Activated naive CD8-positive, alpha-beta T cell treated with anti-CD3 and anti-CD28 coated beads, Interleukin-2, amount 10 ng/mL, durations not matched to agents 7 days and 5 days (primary cell): ENCODE measurements at regions not wholly inside any gene's neighbourhood (a gene's known extent, or its start where the extent isn't known, plus 50 kb on each side); places are given as distances from the start of the nearest gene placed in this dataset.

Experiments used
- ATAC-seq: fragments of 150-1000 bp; cut with Tn5 transposase; one replicate; pipeline ENCODE4 v1.10.0; 2021; ENCODE audit warnings: low read depth, moderate library complexity
- POLR2A ChIA-PET: fragments of 350-600 bp; sonication (Branson Sonifier 250); formaldehyde crosslinking; loops from one replicate; lab custom pipeline; 2021; ENCODE audit warnings: antibody characterized with exemption; lab: Charles Lee
- DNase-seq: peaks from one replicate; pipeline ENCODE4 v3.0.0; 2021
- H3K27ac Mint-ChIP-seq: one replicate; pipeline ENCODE4 v1.8.0; 2022; ENCODE audit warnings: mild to moderate bottlenecking, mixed read lengths
- H3K27me3 Mint-ChIP-seq: one replicate; pipeline ENCODE4 v1.8.0; 2022; ENCODE audit warnings: mild to moderate bottlenecking, moderate library complexity, mixed read lengths
- H3K36me3 Mint-ChIP-seq: one replicate; pipeline ENCODE4 v1.8.0; 2021; ENCODE audit warnings: mild to moderate bottlenecking, mixed read lengths
- H3K4me1 Mint-ChIP-seq: one replicate; pipeline ENCODE4 v1.8.0; 2021; ENCODE audit warnings: mixed read lengths
- H3K4me3 Mint-ChIP-seq: one replicate; pipeline ENCODE4 v1.8.0; 2022; ENCODE audit warnings: mild to moderate bottlenecking, moderate library complexity, mixed read lengths
- H3K9me3 Mint-ChIP-seq: one replicate; pipeline ENCODE4 v1.8.0; 2021; ENCODE audit warnings: mixed read lengths

DNA sequence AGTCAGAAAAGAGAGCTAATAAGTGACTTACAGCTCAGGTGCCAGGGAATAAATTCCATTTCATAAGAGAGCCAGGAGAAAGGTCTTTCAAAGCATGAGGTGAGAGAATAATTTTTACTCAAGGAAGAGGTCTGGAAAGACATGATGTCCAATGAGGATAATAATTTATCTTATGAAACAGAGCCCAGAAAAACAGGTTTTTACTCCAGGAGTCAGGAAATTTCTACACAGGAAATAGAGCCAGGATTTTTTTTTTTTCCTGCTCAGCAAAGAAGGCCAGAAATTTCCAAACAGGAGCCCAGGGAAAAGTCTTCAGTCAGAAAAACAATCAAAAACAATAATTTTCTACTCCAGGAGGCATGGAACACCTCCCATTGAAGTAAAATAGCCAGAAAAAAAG is 1185.7 kb upstream of the TSPY4 start:
- POLR2A ChIA-PET = no interaction called here
- no peaks in the 10 kb centered on the region for H3K27me3 Mint-ChIP-seq

DNA sequence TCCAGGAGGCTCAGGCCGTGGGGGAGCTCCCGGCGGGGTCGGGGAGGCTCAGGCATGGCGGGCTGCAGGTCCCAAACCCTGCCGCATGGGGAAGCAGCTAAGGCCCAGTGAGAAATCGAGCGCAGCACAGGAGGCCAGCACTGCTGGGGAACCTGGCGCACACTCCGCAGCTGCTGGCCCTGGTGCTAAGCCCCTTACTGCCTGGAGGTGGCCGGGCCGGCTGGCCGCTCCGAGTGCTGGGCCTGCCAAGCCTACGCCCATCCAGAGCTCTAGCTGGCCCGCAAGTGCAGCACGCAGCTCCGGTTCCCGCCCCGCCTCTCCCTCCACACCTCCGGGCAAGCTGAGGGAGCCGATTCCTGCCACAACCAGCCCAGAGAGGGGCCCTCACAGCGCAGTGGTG is 1208.7 kb upstream of the TSPY4 start:
- DNase-seq (no peak), ATAC-seq (no peak)
- POLR2A ChIA-PET = no interaction called here
- Mint-ChIP-seq H3K4me3 (no peak overlapping the region), H3K27ac (no peak overlapping the region), H3K36me3 (no peaks in the 10 kb centered on the region), H3K9me3 (no peaks in the 10 kb centered on the region), H3K27me3 (no peaks in the 10 kb centered on the region), H3K4me1 (no peaks in the 10 kb centered on the region)

More for the DNA sequence above, 1185.7 kb upstream of the TSPY4 start:
- no peaks in the 10 kb centered on the region for H3K36me3 Mint-ChIP-seq
- H3K27ac Mint-ChIP-seq = no peak overlapping the region
- H3K4me3 Mint-ChIP-seq = no peak overlapping the region
- ATAC-seq = no peak
- no peaks in the 10 kb centered on the region for H3K9me3 Mint-ChIP-seq
- H3K4me1 Mint-ChIP-seq = no peaks in the 10 kb centered on the region
- DNase-seq = no peak

DNA sequence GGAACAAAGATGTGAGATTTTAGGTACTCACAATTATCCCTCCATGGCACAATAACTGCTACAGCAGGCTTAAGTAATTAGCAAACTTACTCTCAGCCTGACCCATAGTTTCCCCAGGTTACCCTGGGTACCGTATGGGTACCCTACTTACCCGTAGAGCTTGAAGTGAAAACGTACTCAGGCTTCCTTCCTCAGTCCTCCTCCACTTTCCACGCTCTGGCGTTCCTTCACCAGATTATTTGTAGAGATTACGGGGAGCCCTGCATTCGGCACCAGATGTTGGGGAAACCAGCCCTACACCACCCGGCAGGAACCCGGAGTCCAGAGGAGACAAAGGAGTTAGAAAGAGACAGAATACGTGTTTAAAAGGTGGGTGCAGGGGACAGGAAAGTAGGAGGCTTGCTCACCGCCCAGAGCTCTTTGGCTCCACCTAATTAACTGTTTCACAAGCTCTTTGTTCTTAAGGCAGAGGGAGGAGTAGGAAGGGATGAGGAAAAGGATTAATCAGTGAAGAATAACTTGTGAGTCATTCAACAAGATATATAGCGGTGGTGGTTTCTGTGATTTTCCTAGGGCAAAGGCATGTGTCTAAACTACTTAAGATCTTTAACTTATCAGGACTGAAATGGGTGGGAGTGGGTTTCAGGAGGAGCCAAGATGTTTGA is 1211.2 kb upstream of the TSPY4 start:
- Mint-ChIP-seq H3K27ac (no peak overlapping the region), H3K36me3 (no peaks in the 10 kb centered on the region), H3K27me3 (no peaks in the 10 kb centered on the region), H3K9me3 (no peaks in the 10 kb centered on the region), H3K4me1 (no peaks in the 10 kb centered on the region), H3K4me3 (no peak overlapping the region)
- DNase-seq (no peak), ATAC-seq (no peak)
- POLR2A ChIA-PET = no interaction called here

DNA sequence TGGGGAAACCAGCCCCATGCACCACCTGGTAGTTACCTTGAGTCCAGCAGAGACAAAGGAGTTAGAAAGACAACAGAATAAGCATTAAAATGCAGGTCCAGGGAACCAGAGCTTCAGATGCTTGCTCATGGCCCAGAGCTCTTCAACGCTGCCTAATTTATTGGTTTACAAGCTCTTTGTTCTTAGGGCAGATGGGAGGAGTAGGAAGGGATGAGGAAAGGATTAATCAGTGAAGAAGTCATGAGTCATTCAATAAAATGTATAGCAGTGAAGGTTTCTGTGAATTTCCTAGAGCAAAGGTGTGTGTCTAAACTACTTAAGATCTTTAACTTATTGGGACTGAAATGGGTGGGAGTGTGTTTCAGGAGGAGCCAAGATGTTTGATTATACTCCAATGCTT is 1210.3 kb upstream of the AMELY start:
- no peaks in the 10 kb centered on the region for H3K4me1 Mint-ChIP-seq
- H3K27me3 Mint-ChIP-seq = no peaks in the 10 kb centered on the region
- no peak for ATAC-seq
- POLR2A ChIA-PET = no interaction called here
- DNase-seq = no peak
- H3K36me3 Mint-ChIP-seq = no peaks in the 10 kb centered on the region
- H3K4me3 Mint-ChIP-seq = no peak overlapping the region
- no peak overlapping the region for H3K27ac Mint-ChIP-seq
- no peaks in the 10 kb centered on the region for H3K9me3 Mint-ChIP-seq

DNA sequence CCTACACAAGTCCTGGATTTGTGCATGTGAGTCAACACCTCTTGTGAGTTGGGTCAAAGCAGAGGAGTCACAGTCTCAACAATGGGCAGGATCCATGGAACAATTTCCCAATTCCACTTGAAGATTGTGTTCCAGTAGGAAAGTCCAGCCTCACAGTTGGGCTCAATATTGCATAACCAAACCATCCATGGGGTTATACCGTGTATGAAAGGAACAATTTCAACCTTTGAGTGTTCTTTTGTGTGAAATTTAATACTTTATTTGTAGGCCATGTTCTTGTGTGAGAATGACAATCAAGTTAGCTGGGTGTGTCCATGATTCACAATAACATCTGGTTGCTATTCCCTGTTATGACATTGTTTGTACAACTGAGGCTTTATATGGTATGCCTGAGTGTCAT is 1182.9 kb upstream of the AMELY start:
- POLR2A ChIA-PET = no interaction called here

DNA sequence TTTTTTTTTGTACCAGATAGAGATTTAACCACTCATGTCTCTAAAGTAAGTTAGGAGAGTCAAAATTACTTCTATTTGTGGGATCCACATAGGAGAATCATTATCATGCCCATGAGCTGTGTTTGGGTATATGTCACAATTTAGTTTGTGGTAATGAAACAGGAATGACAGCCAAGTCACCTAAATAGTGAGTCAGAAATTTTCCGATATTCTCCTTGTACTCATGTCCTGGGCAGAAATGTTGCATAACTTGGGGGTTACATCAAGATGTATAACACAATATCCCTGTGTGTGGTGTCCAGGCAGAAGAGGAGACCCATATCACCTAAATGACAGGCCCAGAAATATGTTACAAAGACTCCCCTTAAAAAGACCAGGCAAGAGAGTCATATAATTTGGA is 1181.4 kb upstream of the AMELY start:
- no peaks in the 10 kb centered on the region for H3K4me1 Mint-ChIP-seq
- H3K4me3 Mint-ChIP-seq = no peak overlapping the region
- H3K27ac Mint-ChIP-seq = no peak overlapping the region
- no peaks in the 10 kb centered on the region for H3K27me3 Mint-ChIP-seq
- ATAC-seq (no peak), DNase-seq (no peak)
- no peaks in the 10 kb centered on the region for H3K9me3 Mint-ChIP-seq
- no peaks in the 10 kb centered on the region for H3K36me3 Mint-ChIP-seq
- POLR2A ChIA-PET = no interaction called here

More for the DNA sequence above, 1182.9 kb upstream of the AMELY start:
- H3K9me3 Mint-ChIP-seq = no peaks in the 10 kb centered on the region
- H3K27ac Mint-ChIP-seq = no peak overlapping the region
- H3K27me3 Mint-ChIP-seq = no peaks in the 10 kb centered on the region
- no peak overlapping the region for H3K4me3 Mint-ChIP-seq
- H3K4me1 Mint-ChIP-seq = no peaks in the 10 kb centered on the region
- ATAC-seq (no peak), DNase-seq (no peak)
- H3K36me3 Mint-ChIP-seq = no peaks in the 10 kb centered on the region

DNA sequence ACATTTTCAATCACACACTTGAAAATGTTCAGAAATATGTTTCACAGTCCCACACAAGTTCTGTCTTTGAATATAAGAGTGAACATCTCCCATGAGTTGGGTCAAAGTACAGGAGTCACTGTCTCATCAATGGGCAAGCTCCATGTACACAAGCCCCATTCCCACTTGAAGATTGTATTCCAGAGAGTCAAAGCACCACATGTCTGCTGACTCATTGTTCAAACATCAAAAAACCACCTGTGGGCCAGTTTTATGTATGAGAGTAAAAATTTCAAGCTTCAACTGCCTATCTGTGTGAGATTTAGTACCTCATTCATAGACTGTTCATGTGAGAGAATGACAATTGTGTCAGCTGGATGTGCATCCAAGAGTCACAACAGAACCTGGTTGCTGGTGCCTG is 1174.4 kb upstream of the AMELY start:
- ATAC-seq = no peak
- Mint-ChIP-seq H3K27me3 (no peaks in the 10 kb centered on the region), H3K9me3 (no peaks in the 10 kb centered on the region), H3K36me3 (no peaks in the 10 kb centered on the region), H3K4me3 (no peak overlapping the region), H3K27ac (no peak overlapping the region), H3K4me1 (no peaks in the 10 kb centered on the region)
- DNase-seq = no peak
- POLR2A ChIA-PET = no interaction called here

DNA sequence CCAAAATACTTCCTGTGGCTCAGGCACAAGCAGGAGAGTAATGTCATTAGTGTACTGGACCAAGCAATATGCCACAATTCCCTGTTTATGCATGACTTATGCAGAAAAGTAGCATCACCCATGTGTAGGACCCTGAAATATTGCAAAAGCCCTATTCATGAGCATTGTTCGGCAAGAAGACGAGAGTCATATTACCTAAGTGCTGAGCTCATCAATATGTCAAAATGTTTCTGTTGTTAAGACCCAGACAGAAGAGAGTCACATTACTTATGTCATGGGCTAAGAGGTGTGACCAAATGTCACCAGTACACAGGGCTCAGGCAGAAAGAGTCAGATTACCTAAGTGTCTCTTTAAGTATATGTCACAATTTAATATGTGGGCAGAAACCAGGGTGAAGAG is 1172.6 kb upstream of the AMELY start:
- Mint-ChIP-seq H3K27ac (no peak overlapping the region), H3K36me3 (no peaks in the 10 kb centered on the region), H3K27me3 (no peaks in the 10 kb centered on the region), H3K4me1 (no peaks in the 10 kb centered on the region), H3K4me3 (no peak overlapping the region), H3K9me3 (no peaks in the 10 kb centered on the region)
- POLR2A ChIA-PET = no interaction called here
- no peak for DNase-seq
- ATAC-seq = no peak

DNA sequence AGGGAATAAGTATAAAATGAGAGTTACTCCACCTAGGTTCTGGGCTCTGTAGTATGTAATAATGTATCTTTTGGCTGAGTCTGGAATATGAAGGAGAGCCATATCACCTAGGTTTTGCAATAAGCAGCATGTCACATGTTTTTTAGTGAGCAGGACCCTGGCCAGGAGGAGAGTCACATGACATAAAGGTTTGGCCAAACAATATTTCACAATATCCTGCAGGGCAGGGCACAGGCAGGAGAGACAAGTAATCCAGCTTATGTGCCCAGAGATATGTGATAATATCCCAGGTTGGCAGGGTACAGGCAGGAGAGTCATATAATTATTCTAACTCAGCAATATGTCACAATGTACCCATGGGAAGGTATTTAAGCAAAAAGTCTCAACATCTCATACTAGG is 1169.6 kb upstream of the AMELY start:
- Mint-ChIP-seq H3K4me1 (no peaks in the 10 kb centered on the region), H3K36me3 (no peaks in the 10 kb centered on the region), H3K9me3 (no peaks in the 10 kb centered on the region), H3K27me3 (no peaks in the 10 kb centered on the region), H3K27ac (no peak overlapping the region), H3K4me3 (no peak overlapping the region)
- POLR2A ChIA-PET = no interaction called here
- DNase-seq (no peak), ATAC-seq (no peak)

DNA sequence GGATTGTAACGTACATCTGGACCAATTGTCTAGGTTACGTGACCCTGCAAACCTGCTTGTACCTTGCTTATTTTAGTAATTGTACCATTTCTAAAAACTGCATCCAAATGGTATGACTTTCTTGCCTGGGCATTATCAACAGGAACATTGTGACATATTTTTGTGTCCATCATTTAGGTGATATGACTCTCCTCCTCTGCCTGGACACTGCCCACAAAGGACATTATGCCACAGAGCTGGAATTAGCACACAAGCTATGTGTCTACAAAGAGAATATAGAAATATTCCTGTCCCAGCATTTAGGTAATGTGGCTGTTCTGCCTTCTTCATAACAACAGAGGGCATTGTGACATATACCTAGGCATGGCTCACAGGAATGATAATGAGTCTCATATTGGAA is 1153.7 kb upstream of the AMELY start:
- no peaks in the 10 kb centered on the region for H3K27me3 Mint-ChIP-seq
- no peaks in the 10 kb centered on the region for H3K9me3 Mint-ChIP-seq
- no peaks in the 10 kb centered on the region for H3K4me1 Mint-ChIP-seq
- H3K36me3 Mint-ChIP-seq = no peaks in the 10 kb centered on the region
- no peak for ATAC-seq
- POLR2A ChIA-PET = no interaction called here
- H3K4me3 Mint-ChIP-seq = no peak overlapping the region
- DNase-seq = no peak
- no peak overlapping the region for H3K27ac Mint-ChIP-seq

DNA sequence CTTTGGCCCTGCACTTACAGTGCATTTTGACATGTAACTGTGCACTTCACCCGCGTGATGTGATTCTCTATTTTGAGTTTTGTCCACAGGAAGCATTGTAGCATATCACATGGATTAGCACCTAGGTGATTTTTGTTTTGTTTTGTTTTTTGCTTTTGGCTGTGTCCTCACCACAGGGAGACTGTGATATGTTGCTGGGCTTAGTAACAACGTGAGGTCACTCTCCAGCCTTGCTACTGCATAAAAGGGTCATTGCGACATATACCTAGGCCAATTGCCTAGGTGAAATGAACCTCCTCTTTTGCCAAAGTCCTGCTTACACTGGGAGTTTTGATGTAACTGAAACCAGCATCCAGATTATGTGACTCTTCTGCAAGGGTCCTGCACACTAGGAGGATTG is 1152.9 kb upstream of the AMELY start:
- Mint-ChIP-seq H3K4me3 (no peak overlapping the region), H3K4me1 (no peaks in the 10 kb centered on the region), H3K9me3 (no peaks in the 10 kb centered on the region), H3K27ac (no peak overlapping the region), H3K27me3 (no peaks in the 10 kb centered on the region), H3K36me3 (no peaks in the 10 kb centered on the region)
- POLR2A ChIA-PET = no interaction called here
- no peak for DNase-seq
- ATAC-seq = no peak

DNA sequence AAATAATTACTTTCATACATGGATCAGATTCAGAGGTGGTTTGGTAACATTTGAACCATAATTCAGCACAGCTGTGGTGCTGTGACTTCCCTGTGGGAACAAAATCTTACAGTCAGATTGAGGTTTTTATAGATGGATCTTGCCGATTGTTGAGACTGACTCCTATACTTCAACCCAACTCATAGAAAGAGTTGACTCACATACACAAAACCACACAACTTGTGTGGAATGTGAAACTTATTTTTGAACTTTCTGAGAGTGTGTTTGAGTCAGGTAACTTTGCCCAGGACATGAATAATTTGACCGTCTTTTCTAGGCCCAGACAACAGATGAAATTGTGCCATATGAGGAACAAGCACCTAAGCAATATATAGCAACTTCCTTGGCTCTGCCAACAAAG is 1152.4 kb upstream of the AMELY start:
- no peaks in the 10 kb centered on the region for H3K36me3 Mint-ChIP-seq
- no peaks in the 10 kb centered on the region for H3K27me3 Mint-ChIP-seq
- POLR2A ChIA-PET = no interaction called here
- no peaks in the 10 kb centered on the region for H3K9me3 Mint-ChIP-seq
- no peak overlapping the region for H3K4me3 Mint-ChIP-seq
- no peaks in the 10 kb centered on the region for H3K4me1 Mint-ChIP-seq
- DNase-seq (no peak), ATAC-seq (no peak)
- no peak overlapping the region for H3K27ac Mint-ChIP-seq

DNA sequence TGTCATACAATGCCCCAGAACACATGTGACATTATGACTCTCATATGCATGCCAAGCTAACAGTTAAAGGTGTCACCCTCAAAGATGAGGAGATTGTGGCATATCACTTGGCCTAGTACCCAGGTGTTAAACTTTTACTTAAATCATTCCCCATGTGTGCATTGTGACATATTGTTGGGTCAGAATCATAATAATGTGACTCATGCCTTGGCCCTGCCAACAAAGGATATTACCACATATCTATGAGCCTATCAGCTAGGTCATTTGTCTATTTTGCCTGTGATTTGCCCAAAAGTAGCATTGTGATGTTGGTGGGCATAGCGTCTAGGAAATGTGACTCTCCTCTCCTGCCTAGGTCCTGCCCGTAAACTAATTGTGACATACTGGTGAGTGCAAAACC is 1147.1 kb upstream of the AMELY start:
- H3K9me3 Mint-ChIP-seq = no peaks in the 10 kb centered on the region
- POLR2A ChIA-PET = no interaction called here
- H3K27me3 Mint-ChIP-seq = no peaks in the 10 kb centered on the region
- ATAC-seq (no peak), DNase-seq (no peak)
- H3K4me3 Mint-ChIP-seq = no peak overlapping the region
- H3K4me1 Mint-ChIP-seq = no peaks in the 10 kb centered on the region
- H3K27ac Mint-ChIP-seq = no peak overlapping the region
- no peaks in the 10 kb centered on the region for H3K36me3 Mint-ChIP-seq

DNA sequence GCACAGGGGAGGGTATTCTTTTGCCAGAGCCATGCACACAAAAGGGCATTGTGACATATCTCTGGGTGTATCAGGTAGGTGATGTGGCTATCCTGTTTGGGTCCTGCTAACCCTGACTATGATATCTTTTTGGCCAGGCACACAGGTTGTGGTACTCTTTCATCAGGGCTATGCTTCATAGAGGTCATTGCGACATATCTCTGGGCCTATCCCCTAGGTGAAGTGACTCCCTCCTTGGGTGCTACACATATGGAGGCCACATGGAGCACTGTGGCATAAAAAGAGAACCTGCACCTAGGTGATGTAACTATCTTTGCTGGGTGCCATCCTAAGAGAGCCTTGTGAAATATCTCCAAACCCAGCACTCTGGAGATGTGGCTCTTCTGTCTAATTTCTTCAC is 1139.8 kb upstream of the AMELY start:
- no peak for ATAC-seq
- no peak overlapping the region for H3K4me3 Mint-ChIP-seq
- POLR2A ChIA-PET = no interaction called here
- H3K36me3 Mint-ChIP-seq = no peaks in the 10 kb centered on the region
- no peaks in the 10 kb centered on the region for H3K4me1 Mint-ChIP-seq
- H3K27me3 Mint-ChIP-seq = no peaks in the 10 kb centered on the region
- H3K9me3 Mint-ChIP-seq = no peaks in the 10 kb centered on the region
- no peak overlapping the region for H3K27ac Mint-ChIP-seq
- no peak for DNase-seq

DNA sequence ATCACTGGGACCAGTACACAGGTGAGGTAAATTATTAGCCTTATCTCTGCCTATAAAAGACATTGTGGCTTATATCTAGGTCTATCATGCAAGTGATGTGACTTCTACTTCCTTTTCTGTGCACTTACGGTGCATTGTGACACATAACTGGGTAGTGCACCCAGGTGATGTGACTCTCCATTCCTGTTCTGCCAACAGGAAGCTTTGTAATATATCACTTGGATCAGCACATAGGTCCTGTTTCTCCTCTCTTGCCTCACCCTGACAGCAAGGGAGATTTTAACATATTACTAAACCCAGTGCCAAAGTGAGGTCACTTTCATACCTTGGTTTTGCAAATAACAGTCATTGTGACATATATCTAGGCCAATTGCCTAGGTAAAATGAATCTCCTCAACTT is 1129.7 kb upstream of the AMELY start:
- Mint-ChIP-seq H3K4me3 (no peak overlapping the region), H3K27ac (no peak overlapping the region), H3K27me3 (no peaks in the 10 kb centered on the region), H3K9me3 (no peaks in the 10 kb centered on the region), H3K4me1 (no peaks in the 10 kb centered on the region), H3K36me3 (no peaks in the 10 kb centered on the region)
- DNase-seq = no peak
- POLR2A ChIA-PET = no interaction called here
- no peak for ATAC-seq
